Adrenal gland (tissue), 9 donors: ENCODE measurements at regions not wholly inside any gene's neighbourhood (a gene's known extent, or its start where the extent isn't known, plus 50 kb on each side); places are given as distances from the start of the nearest gene placed in this dataset.
A peak's percentile ranks its signal among the peaks of the same experiment; 100 is the strongest.

Experiments
- DNase-seq, 7 donors: peaks; one replicate each; pipeline ENCODE4 v3.0.0-alpha.2; 2019 to 2020
- H3K27ac ChIP-seq, 5 donors: fragments of 200-600 bp; sonication (generic) in 4 of 5; 1 replicate in 3 of 5; 2 replicates in 2 of 5; pipeline versions ENCODE4 v1.5.1 to v1.8.0; 2016 to 2020; ENCODE audit warnings: mild to moderate bottlenecking in 1 of 5
- H3K27me3 ChIP-seq: fragments of 200-600 bp; 2 replicates; pipeline ENCODE4 v1.8.0; 2021
- H3K36me3 ChIP-seq, 2 donors: fragments of 200-600 bp; replicated peaks in 1 of 2; 1 replicate in 1 of 2; 2 replicates in 1 of 2; pipeline versions ENCODE4 v1.5.1 to v1.8.0; 2018 to 2022
- H3K4me1 ChIP-seq, 2 donors: fragments of 200-600 bp; replicated peaks in 1 of 2; 1 replicate in 1 of 2; 2 replicates in 1 of 2; pipeline versions ENCODE4 v1.5.1 to v1.8.0; 2018 to 2021
- H3K4me3 ChIP-seq, 4 donors: fragments of 200-600 bp; sonication (generic) in 3 of 4; one replicate each; pipeline ENCODE4 v1.5.1; 2016 to 2018
- H3K9me3 ChIP-seq, 3 donors: fragments of 200-600 bp; sonication (generic) in 1 of 3; replicated peaks in 1 of 3; 1 replicate in 2 of 3; 2 replicates in 1 of 3; pipeline versions ENCODE4 v1.5.1 to v1.8.0; 2016 to 2021
- POLR2A ChIP-seq, 2 donors: fragments of 450-650 bp; IDR thresholded peaks; one replicate each; pipeline ENCODE4 v1.6.1; 2017; ENCODE audit warnings: antibody characterized with exemption in 2 of 2, mild to moderate bottlenecking in 2 of 2, moderate library complexity in 1 of 2
- WGBS, 4 donors: extraction: QIAGEN DNeasy Blood & Tissue Kit in 2 of 4; methylation state at CpG; one replicate each; pipeline versions ENCODE4 v1.1.5 to v1.1.7; 2013 to 2017; 5-methylcytosine and 5-hydroxymethylcytosine counted together
- intact Hi-C, 2 donors: fragments of 100-400 bp; cut with DNase I; formaldehyde crosslinking; loops; one replicate each; pipeline versions ENCODE4 v1.14.1 to v1.15.0; 2022 to 2023
- TF ChIP-seq, protein P1 (sequence below), 6 experiments: fragments of 450-650 bp in 4 of 6; fragments of 200-600 bp in 2 of 6; sonication (generic) in 1 of 6; IDR thresholded peaks; 1 replicate in 5 of 6; 2 replicates in 1 of 6; pipeline versions ENCODE4 v1.5.1 to v1.8.0; 2016 to 2021; ENCODE audit warnings: antibody characterized with exemption in 6 of 6, mild to moderate bottlenecking in 2 of 6, moderate library complexity in 1 of 6
- donor health status: healthy with polysubstance abuse.
- donor health status: Bipolar disorder and iron deficiency.
- donor health status: DM: yes; HTN: yes; CAD: no.
- donor health status: DM: no; HTN: no; CAD: no.
- donor health status: DM: no; HTN: no; CAD: no.

DNA sequence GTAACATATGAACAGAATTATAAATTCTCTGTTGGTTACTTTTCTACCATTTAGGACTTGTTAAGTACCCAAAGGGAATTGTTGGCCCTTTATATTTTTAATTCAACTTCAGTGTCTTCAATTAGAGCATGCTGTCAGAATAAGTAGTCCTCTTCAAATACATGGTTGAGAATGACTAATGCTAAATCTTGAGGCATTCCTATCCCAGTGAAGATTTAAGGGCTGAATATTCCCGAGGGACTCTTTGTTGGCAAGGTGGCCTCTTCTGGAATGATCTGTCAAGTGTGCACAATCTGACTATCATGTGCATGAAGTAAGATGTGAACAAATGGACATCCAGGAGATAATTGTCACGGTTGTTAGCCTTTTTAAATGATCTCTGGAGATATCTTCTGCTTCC, 421.7 kb downstream of the BMP2 start:
- intact Hi-C loops, result no loop called here
- 56 to 69% (median 60%) methylated on average over 2 of the region's 2 CpGs for WGBS, 4 donors

DNA sequence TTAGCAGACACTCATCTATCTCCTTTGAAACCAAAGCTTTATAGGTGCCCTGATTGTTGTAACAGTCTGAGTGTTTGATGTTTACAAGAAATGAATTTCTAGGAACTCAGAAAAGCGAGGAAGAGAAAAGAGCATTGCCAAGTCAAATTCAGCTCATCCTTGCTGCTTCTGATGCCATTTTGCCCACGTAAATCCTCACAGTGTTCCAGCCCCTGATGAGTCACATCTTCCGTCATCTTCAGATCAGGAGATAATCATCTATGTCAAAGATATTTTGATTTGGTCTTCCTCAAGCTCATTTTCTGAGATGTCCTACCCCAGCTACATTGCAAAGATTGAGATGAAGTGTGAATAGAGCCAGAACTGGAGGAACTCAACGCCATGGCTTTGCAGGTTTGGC, 426.2 kb downstream of the BMP2 start:
- Histone ChIP-seq H3K4me1 (no peaks in the 10 kb centered on the region), H3K36me3 (no peaks in the 10 kb centered on the region), H3K9me3 (no peaks in the 10 kb centered on the region), H3K27me3 (no peaks in the 10 kb centered on the region), H3K4me3 (no peak overlapping the region), H3K27ac (no peak overlapping the region)
- TF ChIP-seq, protein P1, sequence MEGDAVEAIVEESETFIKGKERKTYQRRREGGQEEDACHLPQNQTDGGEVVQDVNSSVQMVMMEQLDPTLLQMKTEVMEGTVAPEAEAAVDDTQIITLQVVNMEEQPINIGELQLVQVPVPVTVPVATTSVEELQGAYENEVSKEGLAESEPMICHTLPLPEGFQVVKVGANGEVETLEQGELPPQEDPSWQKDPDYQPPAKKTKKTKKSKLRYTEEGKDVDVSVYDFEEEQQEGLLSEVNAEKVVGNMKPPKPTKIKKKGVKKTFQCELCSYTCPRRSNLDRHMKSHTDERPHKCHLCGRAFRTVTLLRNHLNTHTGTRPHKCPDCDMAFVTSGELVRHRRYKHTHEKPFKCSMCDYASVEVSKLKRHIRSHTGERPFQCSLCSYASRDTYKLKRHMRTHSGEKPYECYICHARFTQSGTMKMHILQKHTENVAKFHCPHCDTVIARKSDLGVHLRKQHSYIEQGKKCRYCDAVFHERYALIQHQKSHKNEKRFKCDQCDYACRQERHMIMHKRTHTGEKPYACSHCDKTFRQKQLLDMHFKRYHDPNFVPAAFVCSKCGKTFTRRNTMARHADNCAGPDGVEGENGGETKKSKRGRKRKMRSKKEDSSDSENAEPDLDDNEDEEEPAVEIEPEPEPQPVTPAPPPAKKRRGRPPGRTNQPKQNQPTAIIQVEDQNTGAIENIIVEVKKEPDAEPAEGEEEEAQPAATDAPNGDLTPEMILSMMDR (IDR thresholded peaks at IDR 0.05), result no peak
- TF ChIP-seq POLR2A (IDR thresholded peaks at IDR 0.05), result no peak
- WGBS, 4 donors, result 65 to 72% (median 71%) methylated on average over 4 of the region's 4 CpGs
- no peak for DNase-seq
- intact Hi-C loops, result no loop called here

More for the DNA sequence above, 421.7 kb downstream of the BMP2 start:
- Histone ChIP-seq H3K27me3 (no peaks in the 10 kb centered on the region), H3K9me3 (no peaks in the 10 kb centered on the region), H3K27ac (no peak overlapping the region), H3K4me1 (no peaks in the 10 kb centered on the region), H3K4me3 (no peak overlapping the region), H3K36me3 (no peaks in the 10 kb centered on the region)
- no peak for DNase-seq
- no peak for TF ChIP-seq POLR2A (IDR thresholded peaks at IDR 0.05)
- TF ChIP-seq, protein P1 (IDR thresholded peaks at IDR 0.05), result no peak

DNA sequence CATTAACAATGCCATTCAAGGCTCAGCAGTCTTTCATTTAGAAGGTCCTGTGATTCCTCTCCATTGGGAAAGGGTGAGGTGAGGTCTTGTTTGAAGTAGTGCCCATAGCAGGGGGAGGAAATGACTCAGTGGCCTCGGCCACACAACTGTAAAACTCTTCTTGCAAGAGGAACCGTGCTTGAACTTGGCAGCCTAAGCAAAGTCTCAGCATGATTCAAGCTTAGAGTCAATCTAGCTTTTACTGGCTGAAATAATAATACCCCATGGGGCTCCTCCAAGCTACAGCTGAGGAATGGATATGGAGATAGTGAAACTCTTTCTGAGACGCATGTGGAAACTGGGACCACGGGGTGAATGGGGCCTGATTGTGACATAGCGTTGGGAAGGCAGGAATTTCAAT, 428.2 kb downstream of the BMP2 start:
- H3K36me3 ChIP-seq, result no peaks in the 10 kb centered on the region
- H3K4me1 ChIP-seq, result no peaks in the 10 kb centered on the region
- H3K27ac ChIP-seq, result no peak overlapping the region
- WGBS, 4 donors, result 61 to 67% (median 65%) methylated on average over 5 of the region's 5 CpGs
- DNase-seq, result peak in 1 of 7 donors; percentile 15
- H3K4me3 ChIP-seq, result no peak overlapping the region
- H3K27me3 ChIP-seq, result no peaks in the 10 kb centered on the region
- H3K9me3 ChIP-seq, result no peaks in the 10 kb centered on the region
- intact Hi-C loops, result no loop called here
- TF ChIP-seq, protein P1 (IDR thresholded peaks at IDR 0.05), result no peak
- no peak for TF ChIP-seq POLR2A (IDR thresholded peaks at IDR 0.05)

DNA sequence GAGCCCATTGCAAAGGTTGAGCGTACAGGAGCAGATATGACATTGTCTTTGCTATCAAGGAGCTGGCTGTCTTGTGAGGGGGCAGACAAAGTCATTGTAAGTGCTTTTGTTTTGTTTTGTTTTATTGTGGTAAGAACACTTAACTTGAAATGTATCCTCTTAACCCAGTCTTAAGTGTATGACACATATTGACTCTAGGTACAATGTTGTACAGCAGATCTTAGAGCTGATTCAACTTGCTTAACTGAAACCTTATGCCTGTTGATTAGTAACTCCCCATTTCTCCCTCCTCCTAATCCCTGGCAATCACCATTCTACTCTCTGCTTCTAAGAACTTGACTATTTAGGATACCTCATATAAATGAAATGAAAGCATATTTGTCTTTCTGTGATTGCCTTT, 429.0 kb downstream of the BMP2 start:
- Histone ChIP-seq H3K4me3 (no peak overlapping the region), H3K36me3 (no peaks in the 10 kb centered on the region), H3K27ac (no peak overlapping the region), H3K27me3 (no peaks in the 10 kb centered on the region), H3K9me3 (no peaks in the 10 kb centered on the region), H3K4me1 (no peaks in the 10 kb centered on the region)
- no peak for DNase-seq
- WGBS, 4 donors, result 83 to 98% (median 95%) methylated on average over 1 of the region's 1 CpG
- intact Hi-C loops, result no loop called here
- TF ChIP-seq, protein P1 (IDR thresholded peaks at IDR 0.05), result no peak
